Parathyroid adenoma (tissue), 2 donors: ENCODE measurements at regions not wholly inside any gene's neighbourhood (a gene's known extent, or its start where the extent isn't known, plus 50 kb on each side); places are given as distances from the start of the nearest gene placed in this dataset.

Source experiments
- H2AFZ ChIP-seq: fragments of 300-600 bp; sonication (generic); one replicate; pipeline ENCODE4 v1.7.0; 2017; ENCODE audit warnings: antibody characterized with exemption, mild to moderate bottlenecking
- H3K27ac ChIP-seq: fragments of 300-600 bp; sonication (generic); one replicate; pipeline ENCODE4 v1.7.0; 2017
- H3K27me3 ChIP-seq: fragments of 300-600 bp; sonication (generic); one replicate; pipeline ENCODE4 v1.7.0; 2017; ENCODE audit warnings: low read length; ENCODE audit not compliant: control insufficient read depth, insufficient read depth
- H3K36me3 ChIP-seq: fragments of 300-600 bp; sonication (generic); one replicate; pipeline ENCODE4 v1.7.0; 2017; ENCODE audit warnings: low read length; ENCODE audit not compliant: control insufficient read depth, insufficient read depth
- H3K4me1 ChIP-seq: fragments of 300-600 bp; sonication (generic); one replicate; pipeline ENCODE4 v1.7.0; 2017; ENCODE audit warnings: control low read depth
- H3K4me2 ChIP-seq: fragments of 300-600 bp; sonication (generic); one replicate; pipeline ENCODE4 v1.7.0; 2017; ENCODE audit warnings: low read length
- H3K4me3 ChIP-seq: fragments of 300-600 bp; sonication (generic); one replicate; pipeline ENCODE4 v1.7.0; 2017; ENCODE audit warnings: low read depth, low read length
- H3K79me2 ChIP-seq: fragments of 300-600 bp; sonication (generic); one replicate; pipeline ENCODE4 v1.7.0; 2017; ENCODE audit warnings: control low read depth
- H3K9ac ChIP-seq: fragments of 300-600 bp; sonication (generic); one replicate; pipeline ENCODE4 v1.7.0; 2017; ENCODE audit warnings: mild to moderate bottlenecking
- H3K9me3 ChIP-seq: fragments of 300-600 bp; sonication (generic); one replicate; pipeline ENCODE4 v1.7.0; 2017; ENCODE audit warnings: low read length; ENCODE audit not compliant: control insufficient read depth
- TF ChIP-seq, protein P1 (sequence below): fragments of 300-600 bp; sonication (generic); IDR thresholded peaks from one replicate; pipeline ENCODE4 v1.7.0; 2017; ENCODE audit warnings: antibody characterized with exemption, mild to moderate bottlenecking
- donor health status: primary hyperparathyroidism.

DNA sequence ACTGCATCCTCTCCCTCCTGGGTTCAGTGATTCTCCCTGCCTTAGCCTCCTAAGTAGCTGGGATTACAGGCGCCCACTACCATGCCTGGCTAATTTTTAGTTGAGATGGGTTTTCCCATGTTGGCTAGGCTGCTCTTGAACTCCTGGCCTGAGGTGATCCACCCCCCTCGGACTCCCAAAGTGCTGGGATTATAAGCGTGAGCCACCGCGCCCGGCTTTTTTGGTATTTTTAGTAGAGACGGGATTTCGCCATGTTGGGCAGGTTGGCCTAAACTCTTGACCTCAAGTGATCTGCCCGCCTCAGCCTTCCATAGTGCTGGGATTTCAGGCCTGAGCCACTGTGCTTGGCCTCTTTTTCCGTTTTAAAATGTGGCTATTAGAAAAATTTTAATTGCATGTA is 343.8 kb upstream of the RBFOX1 start:
- TF ChIP-seq, protein P1, sequence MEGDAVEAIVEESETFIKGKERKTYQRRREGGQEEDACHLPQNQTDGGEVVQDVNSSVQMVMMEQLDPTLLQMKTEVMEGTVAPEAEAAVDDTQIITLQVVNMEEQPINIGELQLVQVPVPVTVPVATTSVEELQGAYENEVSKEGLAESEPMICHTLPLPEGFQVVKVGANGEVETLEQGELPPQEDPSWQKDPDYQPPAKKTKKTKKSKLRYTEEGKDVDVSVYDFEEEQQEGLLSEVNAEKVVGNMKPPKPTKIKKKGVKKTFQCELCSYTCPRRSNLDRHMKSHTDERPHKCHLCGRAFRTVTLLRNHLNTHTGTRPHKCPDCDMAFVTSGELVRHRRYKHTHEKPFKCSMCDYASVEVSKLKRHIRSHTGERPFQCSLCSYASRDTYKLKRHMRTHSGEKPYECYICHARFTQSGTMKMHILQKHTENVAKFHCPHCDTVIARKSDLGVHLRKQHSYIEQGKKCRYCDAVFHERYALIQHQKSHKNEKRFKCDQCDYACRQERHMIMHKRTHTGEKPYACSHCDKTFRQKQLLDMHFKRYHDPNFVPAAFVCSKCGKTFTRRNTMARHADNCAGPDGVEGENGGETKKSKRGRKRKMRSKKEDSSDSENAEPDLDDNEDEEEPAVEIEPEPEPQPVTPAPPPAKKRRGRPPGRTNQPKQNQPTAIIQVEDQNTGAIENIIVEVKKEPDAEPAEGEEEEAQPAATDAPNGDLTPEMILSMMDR: no peak
- Histone ChIP-seq H3K4me3 (no peak overlapping the region), H3K27me3 (no peaks in the 10 kb centered on the region), H2AFZ (no peak overlapping the region), H3K4me1 (no peaks in the 10 kb centered on the region), H3K27ac (no peak overlapping the region), H3K36me3 (no peaks in the 10 kb centered on the region), H3K79me2 (no peaks in the 10 kb centered on the region), H3K9ac (no peak overlapping the region), H3K9me3 (no peaks in the 10 kb centered on the region), H3K4me2 (no peak overlapping the region)

DNA sequence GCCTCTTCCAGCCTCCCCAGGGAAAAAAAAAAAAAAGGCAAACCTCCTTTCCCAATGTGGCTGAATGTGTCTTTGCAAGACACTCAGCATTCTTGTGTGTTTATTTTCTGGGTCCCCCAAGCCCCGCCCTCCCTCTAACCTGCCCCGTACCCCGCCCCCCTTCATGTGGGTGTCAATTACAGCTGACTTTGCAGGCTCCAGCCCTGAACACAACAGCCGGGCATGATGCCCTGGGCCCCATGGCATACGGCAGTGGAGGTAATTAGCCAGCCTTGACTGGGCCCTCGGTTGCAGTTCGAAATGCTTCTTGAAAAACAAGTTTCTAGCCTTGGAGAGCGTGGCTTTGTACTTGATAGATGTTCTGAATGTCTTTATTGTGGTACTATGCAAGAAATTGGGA is 354.7 kb upstream of the RBFOX1 start:
- Histone ChIP-seq H3K79me2 (no peaks in the 10 kb centered on the region), H2AFZ (peak overlapping the region; percentile 64), H3K4me1 (peaks cover 12% of the 10 kb centered on the region), H3K4me3 (no peak overlapping the region), H3K4me2 (peak overlapping the region; percentile 10), H3K9ac (no peak overlapping the region), H3K36me3 (no peaks in the 10 kb centered on the region), H3K27ac (no peak overlapping the region), H3K9me3 (no peaks in the 10 kb centered on the region), H3K27me3 (no peaks in the 10 kb centered on the region)
- TF ChIP-seq, protein P1: no peak

DNA sequence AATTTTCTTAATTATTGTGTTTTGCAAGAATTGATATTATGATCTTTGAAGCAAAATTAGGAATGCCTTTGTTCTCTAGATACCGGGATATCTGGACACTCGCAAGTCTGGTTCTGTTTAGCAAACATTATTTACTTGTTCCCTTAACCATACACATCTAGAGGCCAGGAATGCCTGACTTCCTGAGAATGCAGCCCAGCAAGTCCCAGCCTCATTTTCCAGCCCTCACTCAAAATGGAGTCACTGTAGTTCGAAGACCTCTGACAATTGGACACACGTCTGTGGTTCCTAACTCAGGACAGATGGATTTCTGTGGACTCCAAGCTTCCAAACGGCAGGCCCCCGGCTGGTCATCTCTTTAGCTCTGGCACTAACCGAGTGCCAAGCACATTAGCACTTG is 355.4 kb upstream of the RBFOX1 start:
- Histone ChIP-seq H3K9me3 (no peaks in the 10 kb centered on the region), H3K27me3 (no peaks in the 10 kb centered on the region), H3K36me3 (no peaks in the 10 kb centered on the region)

DNA sequence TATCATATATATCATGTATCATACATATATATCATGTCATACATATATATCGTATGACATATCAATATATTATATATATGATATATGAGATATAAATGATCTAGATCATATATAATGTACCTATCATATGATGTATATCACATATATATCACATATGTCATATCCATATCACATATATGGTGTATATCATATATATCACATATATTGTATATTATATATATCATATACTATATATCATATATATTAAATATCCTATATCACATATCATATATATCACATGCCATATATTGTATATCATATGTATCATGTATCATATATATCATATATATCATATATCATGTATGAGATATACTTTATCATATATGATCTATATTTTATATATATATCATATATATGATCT is 355.9 kb upstream of the RBFOX1 start:
- no peak overlapping the region for H3K4me2 ChIP-seq
- H3K36me3 ChIP-seq: no peaks in the 10 kb centered on the region
- H3K4me1 ChIP-seq: peaks cover 12% of the 10 kb centered on the region
- H3K9ac ChIP-seq: no peak overlapping the region
- no peak overlapping the region for H2AFZ ChIP-seq
- TF ChIP-seq, protein P1: no peak
- H3K27me3 ChIP-seq: no peaks in the 10 kb centered on the region
- H3K79me2 ChIP-seq: no peaks in the 10 kb centered on the region
- no peak overlapping the region for H3K27ac ChIP-seq
- H3K9me3 ChIP-seq: no peaks in the 10 kb centered on the region
- no peak overlapping the region for H3K4me3 ChIP-seq

More for the DNA sequence above, 355.4 kb upstream of the RBFOX1 start:
- H3K27ac ChIP-seq: no peak overlapping the region
- peak overlapping the region; percentile 64 for H2AFZ ChIP-seq
- peaks cover 12% of the 10 kb centered on the region for H3K4me1 ChIP-seq
- no peak overlapping the region for H3K9ac ChIP-seq
- H3K4me3 ChIP-seq: no peak overlapping the region
- H3K4me2 ChIP-seq: no peak overlapping the region
- no peaks in the 10 kb centered on the region for H3K79me2 ChIP-seq
- TF ChIP-seq, protein P1: no peak

DNA sequence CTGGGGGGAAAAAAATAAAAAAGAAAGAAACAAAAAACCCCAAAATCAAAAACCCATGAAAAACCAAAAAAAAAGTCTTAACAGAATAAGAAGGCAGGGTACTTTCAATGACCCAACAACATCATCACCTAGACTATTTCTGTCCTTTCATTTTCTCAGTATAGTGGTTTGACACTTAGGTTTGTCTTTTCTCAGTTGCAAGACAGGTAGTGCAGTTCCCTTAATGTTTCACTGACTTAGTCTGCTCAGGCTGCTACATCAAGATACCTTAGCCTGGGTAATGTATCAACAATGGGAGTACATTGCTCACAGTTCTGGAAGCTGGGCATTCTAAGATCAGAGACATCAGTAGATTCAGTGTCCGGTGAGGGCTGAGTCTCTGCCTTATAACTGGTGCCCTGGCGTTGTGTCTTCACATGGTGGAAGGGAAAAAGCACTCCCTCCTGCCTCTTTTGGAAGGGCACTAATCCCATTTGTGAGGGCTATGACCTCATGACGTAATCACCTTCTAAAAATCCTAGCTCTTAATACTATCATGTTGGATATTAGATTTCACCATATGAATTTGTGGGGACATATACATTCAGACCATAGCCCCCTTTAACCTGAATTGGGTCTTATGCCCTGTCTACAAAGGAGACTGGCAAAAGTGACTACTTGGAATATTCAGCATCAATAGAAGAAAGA is 362.3 kb upstream of the RBFOX1 start:
- TF ChIP-seq, protein P1: no peak
- H3K4me2 ChIP-seq: no peak overlapping the region
- no peak overlapping the region for H3K4me3 ChIP-seq
- H3K4me1 ChIP-seq: no peaks in the 10 kb centered on the region
- H3K27ac ChIP-seq: no peak overlapping the region
- H3K9ac ChIP-seq: no peak overlapping the region
- H3K36me3 ChIP-seq: no peaks in the 10 kb centered on the region
- no peak overlapping the region for H2AFZ ChIP-seq
- H3K79me2 ChIP-seq: no peaks in the 10 kb centered on the region
- H3K27me3 ChIP-seq: no peaks in the 10 kb centered on the region
- H3K9me3 ChIP-seq: no peaks in the 10 kb centered on the region
